SK-N-SH treated with all-trans-retinoic acid at 6 μM for 48 hours (cell line): ENCODE measurements at regions not wholly inside any gene's neighbourhood (a gene's known extent, or its start where the extent isn't known, plus 50 kb on each side); places are given as distances from the start of the nearest gene placed in this dataset.

Source experiments
- ATAC-seq: fragments of 200-7000 bp; cut with Tn5 transposase; 3 replicates; pipeline ENCODE4 v1.9.1; 2020; ENCODE audit warnings: mild to moderate bottlenecking, moderate library complexity
- ARNTL ChIP-seq: fragments of 450-650 bp; formaldehyde crosslinking; IDR thresholded peaks from 2 replicates; pipeline ENCODE4 v1.5.0; 2020; ENCODE audit warnings: low read depth, mild to moderate bottlenecking, moderate library complexity, borderline replicate concordance
- BACH2 ChIP-seq: fragments of 250-450 bp; sonication (Bioruptor Pico); IDR thresholded peaks from 2 replicates; pipeline ENCODE4 v1.9.0; 2021; ENCODE audit warnings: mild to moderate bottlenecking, borderline replicate concordance
- CSDC2 ChIP-seq: fragments of 250-450 bp; sonication (Bioruptor Pico); IDR thresholded peaks from 2 replicates; pipeline ENCODE4 v1.5.0; 2020; ENCODE audit warnings: mild to moderate bottlenecking, moderate library complexity
- ESRRG ChIP-seq: fragments of 250-450 bp; sonication (Bioruptor Pico); IDR thresholded peaks from 2 replicates; pipeline ENCODE4 v1.6.1; 2021; ENCODE audit warnings: mild to moderate bottlenecking
- GLIS3 ChIP-seq: fragments of 250-450 bp; sonication (Bioruptor Pico); IDR thresholded peaks from 2 replicates; pipeline ENCODE4 v1.5.0; 2020; ENCODE audit warnings: mild to moderate bottlenecking, moderate library complexity
- OSR1 ChIP-seq: fragments of 250-450 bp; sonication (Bioruptor Pico); IDR thresholded peaks from 2 replicates; pipeline ENCODE4 v1.8.0; 2022; ENCODE audit warnings: moderate library complexity, mild to moderate bottlenecking, inconsistent platforms
- PPARA ChIP-seq: fragments of 250-450 bp; sonication (Bioruptor Pico); IDR thresholded peaks from 2 replicates; pipeline ENCODE4 v1.5.0; 2020; ENCODE audit warnings: mild to moderate bottlenecking, borderline replicate concordance
- SNAI2 ChIP-seq: fragments of 250-450 bp; sonication (Bioruptor Pico); IDR thresholded peaks from 2 replicates; pipeline ENCODE4 v1.5.0; 2020; ENCODE audit warnings: mild to moderate bottlenecking, moderate library complexity
- TOX ChIP-seq: fragments of 250-450 bp; sonication (Bioruptor Pico); IDR thresholded peaks from 2 replicates; pipeline ENCODE4 v1.8.0; 2021; ENCODE audit warnings: mild to moderate bottlenecking, moderate library complexity, borderline replicate concordance
- ZFP30 ChIP-seq: fragments of 450-650 bp; formaldehyde crosslinking; IDR thresholded peaks from 2 replicates; pipeline ENCODE4 v1.5.0; 2022; ENCODE audit warnings: mild to moderate bottlenecking, moderate library complexity
- ZNF8 ChIP-seq: fragments of 450-650 bp; formaldehyde crosslinking; IDR thresholded peaks from 2 replicates; pipeline ENCODE4 v1.5.0; 2020; ENCODE audit warnings: mild to moderate bottlenecking, moderate library complexity
- TF ChIP-seq, protein P1 (sequence below): fragments of 250-450 bp; sonication (Bioruptor Pico); IDR thresholded peaks from 2 replicates; pipeline ENCODE4 v1.5.1; 2020; ENCODE audit warnings: low read depth, mild to moderate bottlenecking, moderate library complexity
- TF ChIP-seq, protein P2 (sequence below): fragments of 250-450 bp; sonication (Bioruptor Pico); IDR thresholded peaks from 2 replicates; pipeline ENCODE4 v1.8.0; 2020; ENCODE audit warnings: mild to moderate bottlenecking, moderate library complexity, borderline replicate concordance
- TF ChIP-seq, protein P3 (sequence below): fragments of 250-450 bp; sonication (Bioruptor Pico); IDR thresholded peaks from 2 replicates; pipeline ENCODE4 v1.8.0; 2021; ENCODE audit warnings: low read depth, mild to moderate bottlenecking, moderate library complexity, borderline replicate concordance
- TF ChIP-seq, protein P4 (sequence below): fragments of 250-450 bp; sonication (Bioruptor Pico); IDR thresholded peaks from 2 replicates; pipeline ENCODE4 v1.5.1; 2021; ENCODE audit warnings: mild to moderate bottlenecking, moderate library complexity

DNA sequence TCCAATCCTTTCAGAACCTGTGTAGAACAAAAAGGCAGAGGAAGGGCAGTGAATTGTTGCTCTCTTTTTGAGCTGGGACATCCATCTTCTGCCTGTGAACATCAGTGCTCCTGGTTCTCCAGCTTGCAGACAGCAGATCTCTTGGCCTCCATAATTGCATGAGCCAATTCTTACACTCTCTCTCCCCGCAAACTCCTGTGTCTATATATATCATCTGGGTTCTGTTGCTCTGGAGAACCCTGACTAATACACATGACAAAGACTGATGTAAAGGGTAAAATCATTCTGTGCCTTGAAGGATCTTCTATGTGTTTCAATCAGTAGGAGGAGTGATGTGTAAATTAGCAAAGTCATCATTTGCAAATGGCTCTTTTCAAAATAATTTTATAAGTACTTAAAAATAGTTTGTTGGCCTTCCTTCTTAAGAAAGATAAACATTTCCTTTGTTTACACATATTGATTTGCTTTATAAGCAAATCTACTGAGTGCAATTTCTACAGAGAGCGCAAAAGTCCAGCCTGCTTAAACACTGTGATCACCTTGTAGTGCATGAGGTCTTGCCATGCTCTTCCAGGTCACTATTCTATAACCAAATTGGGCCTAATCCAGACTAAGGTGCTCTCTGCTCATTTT is 154.9 kb upstream of the ANKRD28 start (continued):
- TF ChIP-seq, protein P1, sequence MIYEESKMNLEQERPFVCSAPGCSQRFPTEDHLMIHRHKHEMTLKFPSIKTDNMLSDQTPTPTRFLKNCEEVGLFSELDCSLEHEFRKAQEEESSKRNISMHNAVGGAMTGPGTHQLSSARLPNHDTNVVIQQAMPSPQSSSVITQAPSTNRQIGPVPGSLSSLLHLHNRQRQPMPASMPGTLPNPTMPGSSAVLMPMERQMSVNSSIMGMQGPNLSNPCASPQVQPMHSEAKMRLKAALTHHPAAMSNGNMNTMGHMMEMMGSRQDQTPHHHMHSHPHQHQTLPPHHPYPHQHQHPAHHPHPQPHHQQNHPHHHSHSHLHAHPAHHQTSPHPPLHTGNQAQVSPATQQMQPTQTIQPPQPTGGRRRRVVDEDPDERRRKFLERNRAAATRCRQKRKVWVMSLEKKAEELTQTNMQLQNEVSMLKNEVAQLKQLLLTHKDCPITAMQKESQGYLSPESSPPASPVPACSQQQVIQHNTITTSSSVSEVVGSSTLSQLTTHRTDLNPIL (CRISPR knock-in tag), result no peak

DNA sequence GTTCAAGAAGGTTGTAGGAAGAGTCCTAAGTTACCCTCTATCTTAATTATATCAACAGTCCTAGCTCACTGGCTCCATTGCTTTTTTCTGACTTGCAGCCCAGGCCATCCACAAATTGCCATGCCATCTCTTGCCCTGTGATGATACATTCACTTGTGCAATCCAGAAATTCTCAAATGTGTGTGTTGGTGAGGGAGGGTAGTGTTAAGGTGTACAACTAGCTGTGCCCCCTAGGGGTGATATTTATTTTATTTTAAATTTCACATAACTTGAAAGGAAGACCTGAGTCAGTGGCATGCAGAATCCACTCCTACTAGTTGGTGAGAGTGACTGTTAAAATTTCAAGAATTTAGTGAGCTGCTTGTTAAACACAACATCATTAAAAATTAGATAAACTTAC is 156.1 kb upstream of the ANKRD28 start:
- ATAC-seq, result no peak

DNA sequence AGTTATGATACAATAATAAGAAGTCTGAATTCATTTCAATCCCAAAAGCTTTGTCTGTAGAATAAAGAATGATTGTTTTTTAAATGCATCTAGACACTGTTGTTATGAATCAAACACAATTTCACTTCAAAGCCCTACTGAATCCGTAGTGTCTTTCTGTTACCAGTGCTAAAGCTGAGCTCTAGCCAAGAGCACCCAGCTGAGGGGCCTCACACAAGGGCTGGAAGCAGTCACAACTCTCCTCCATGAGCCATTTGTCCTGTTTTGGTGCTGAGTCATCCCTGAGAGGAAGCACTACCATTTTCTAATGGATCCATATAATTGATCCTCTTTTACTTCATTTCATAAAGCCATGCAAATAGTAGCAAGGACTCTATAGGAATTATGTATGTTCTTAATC is 158.2 kb upstream of the ANKRD28 start:
- ATAC-seq, result no peak
- TF ChIP-seq PPARA (CRISPR knock-in tag), result no peak
- TF ChIP-seq, protein P2, sequence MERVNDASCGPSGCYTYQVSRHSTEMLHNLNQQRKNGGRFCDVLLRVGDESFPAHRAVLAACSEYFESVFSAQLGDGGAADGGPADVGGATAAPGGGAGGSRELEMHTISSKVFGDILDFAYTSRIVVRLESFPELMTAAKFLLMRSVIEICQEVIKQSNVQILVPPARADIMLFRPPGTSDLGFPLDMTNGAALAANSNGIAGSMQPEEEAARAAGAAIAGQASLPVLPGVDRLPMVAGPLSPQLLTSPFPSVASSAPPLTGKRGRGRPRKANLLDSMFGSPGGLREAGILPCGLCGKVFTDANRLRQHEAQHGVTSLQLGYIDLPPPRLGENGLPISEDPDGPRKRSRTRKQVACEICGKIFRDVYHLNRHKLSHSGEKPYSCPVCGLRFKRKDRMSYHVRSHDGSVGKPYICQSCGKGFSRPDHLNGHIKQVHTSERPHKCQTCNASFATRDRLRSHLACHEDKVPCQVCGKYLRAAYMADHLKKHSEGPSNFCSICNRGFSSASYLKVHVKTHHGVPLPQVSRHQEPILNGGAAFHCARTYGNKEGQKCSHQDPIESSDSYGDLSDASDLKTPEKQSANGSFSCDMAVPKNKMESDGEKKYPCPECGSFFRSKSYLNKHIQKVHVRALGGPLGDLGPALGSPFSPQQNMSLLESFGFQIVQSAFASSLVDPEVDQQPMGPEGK (CRISPR knock-in tag), result no peak
- TF ChIP-seq SNAI2, result no peak
- TF ChIP-seq, protein P3, sequence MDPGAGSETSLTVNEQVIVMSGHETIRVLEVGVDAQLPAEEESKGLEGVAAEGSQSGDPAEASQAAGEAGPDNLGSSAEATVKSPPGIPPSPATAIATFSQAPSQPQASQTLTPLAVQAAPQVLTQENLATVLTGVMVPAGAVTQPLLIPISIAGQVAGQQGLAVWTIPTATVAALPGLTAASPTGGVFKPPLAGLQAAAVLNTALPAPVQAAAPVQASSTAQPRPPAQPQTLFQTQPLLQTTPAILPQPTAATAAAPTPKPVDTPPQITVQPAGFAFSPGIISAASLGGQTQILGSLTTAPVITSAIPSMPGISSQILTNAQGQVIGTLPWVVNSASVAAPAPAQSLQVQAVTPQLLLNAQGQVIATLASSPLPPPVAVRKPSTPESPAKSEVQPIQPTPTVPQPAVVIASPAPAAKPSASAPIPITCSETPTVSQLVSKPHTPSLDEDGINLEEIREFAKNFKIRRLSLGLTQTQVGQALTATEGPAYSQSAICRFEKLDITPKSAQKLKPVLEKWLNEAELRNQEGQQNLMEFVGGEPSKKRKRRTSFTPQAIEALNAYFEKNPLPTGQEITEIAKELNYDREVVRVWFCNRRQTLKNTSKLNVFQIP, result no peak
- TF ChIP-seq ZNF8, result no peak
- TF ChIP-seq, protein P1 (CRISPR knock-in tag), result no peak
- no peak for TF ChIP-seq BACH2
- TF ChIP-seq ARNTL (CRISPR knock-in tag), result no peak
- TF ChIP-seq TOX (CRISPR knock-in tag), result no peak
- no peak for TF ChIP-seq OSR1 (CRISPR knock-in tag)
- TF ChIP-seq ZFP30, result no peak
- no peak for TF ChIP-seq GLIS3 (CRISPR knock-in tag)
- TF ChIP-seq ESRRG (CRISPR knock-in tag), result no peak

More for the DNA sequence above, 156.1 kb upstream of the ANKRD28 start:
- TF ChIP-seq, protein P4, sequence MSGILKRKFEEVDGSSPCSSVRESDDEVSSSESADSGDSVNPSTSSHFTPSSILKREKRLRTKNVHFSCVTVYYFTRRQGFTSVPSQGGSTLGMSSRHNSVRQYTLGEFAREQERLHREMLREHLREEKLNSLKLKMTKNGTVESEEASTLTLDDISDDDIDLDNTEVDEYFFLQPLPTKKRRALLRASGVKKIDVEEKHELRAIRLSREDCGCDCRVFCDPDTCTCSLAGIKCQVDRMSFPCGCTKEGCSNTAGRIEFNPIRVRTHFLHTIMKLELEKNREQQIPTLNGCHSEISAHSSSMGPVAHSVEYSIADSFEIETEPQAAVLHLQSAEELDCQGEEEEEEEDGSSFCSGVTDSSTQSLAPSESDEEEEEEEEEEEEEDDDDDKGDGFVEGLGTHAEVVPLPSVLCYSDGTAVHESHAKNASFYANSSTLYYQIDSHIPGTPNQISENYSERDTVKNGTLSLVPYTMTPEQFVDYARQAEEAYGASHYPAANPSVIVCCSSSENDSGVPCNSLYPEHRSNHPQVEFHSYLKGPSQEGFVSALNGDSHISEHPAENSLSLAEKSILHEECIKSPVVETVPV (CRISPR knock-in tag), result no peak
- no peak for TF ChIP-seq OSR1 (CRISPR knock-in tag)
- no peak for TF ChIP-seq CSDC2
- TF ChIP-seq, protein P1 (CRISPR knock-in tag), result no peak
- no peak for TF ChIP-seq SNAI2
- TF ChIP-seq ARNTL (CRISPR knock-in tag), result no peak
- TF ChIP-seq GLIS3 (CRISPR knock-in tag), result no peak

DNA sequence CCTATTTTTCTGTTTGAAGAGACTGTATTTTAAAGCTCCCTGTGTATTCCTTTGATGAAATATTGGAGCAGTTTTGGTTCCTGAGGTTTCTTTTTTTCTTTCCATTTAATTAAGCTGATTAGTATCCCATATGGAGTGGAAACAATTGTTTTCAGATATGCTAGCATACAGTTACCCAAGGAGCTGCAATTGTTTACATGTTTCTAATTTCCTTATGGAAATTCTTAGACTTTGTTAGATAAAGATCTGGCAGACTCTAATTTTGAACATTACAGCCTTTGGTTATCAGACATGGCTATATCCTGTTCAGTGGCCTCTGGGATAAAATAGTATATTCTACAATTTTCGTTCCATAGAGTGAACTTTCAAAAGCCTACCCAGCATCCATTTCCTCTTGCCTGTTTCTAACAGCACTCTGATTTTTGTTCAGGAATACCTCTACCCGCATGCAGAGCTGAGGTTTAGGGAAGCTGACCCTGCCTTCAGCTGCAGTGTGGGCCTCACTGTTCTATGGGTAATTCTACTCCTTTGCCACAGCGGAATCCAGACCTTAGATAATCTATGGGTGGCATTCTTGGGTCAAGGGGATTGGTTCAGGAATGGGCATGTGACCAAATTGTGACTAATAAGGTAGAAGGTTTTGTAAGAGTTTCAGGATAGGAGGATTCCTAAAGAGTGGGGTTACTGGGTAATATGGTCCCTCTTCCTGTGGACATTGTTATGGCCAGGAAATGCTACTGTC is 161.1 kb upstream of the ANKRD28 start:
- peak; percentile 77 for ATAC-seq
- TF ChIP-seq, protein P2 (CRISPR knock-in tag), result no peak
